ENCODE measurements at regions not wholly inside any gene's neighbourhood (a gene's known extent, or its start where the extent isn't known, plus 50 kb on each side); places are given as distances from the start of the nearest gene placed in this dataset.

DNA sequence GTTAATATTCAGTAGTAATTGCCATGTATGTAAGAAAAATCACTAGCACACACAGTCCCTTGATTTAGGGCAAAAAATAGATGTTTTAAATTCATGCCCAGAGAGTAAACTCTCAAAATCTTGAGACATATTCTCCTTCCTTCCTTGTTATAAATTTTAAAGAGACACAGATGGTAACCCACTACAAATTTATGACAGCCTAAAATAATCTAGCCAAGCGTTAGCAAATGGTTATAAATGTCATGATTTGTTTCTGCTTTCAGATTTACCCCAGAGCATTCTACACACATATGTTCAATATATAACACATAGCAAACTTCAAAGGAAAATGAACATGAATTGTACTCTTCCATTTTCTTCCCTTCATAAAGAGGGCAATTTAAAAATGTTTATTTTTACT is 540.3 kb downstream of the TLL1 start:
- TF ChIP-seq, protein P1, sequence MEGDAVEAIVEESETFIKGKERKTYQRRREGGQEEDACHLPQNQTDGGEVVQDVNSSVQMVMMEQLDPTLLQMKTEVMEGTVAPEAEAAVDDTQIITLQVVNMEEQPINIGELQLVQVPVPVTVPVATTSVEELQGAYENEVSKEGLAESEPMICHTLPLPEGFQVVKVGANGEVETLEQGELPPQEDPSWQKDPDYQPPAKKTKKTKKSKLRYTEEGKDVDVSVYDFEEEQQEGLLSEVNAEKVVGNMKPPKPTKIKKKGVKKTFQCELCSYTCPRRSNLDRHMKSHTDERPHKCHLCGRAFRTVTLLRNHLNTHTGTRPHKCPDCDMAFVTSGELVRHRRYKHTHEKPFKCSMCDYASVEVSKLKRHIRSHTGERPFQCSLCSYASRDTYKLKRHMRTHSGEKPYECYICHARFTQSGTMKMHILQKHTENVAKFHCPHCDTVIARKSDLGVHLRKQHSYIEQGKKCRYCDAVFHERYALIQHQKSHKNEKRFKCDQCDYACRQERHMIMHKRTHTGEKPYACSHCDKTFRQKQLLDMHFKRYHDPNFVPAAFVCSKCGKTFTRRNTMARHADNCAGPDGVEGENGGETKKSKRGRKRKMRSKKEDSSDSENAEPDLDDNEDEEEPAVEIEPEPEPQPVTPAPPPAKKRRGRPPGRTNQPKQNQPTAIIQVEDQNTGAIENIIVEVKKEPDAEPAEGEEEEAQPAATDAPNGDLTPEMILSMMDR (conservative IDR thresholded peaks at IDR 0.05; ENCODE audit: low read depth, low read length), result no peak
- TF ChIP-seq EZH2 (IDR thresholded peaks at IDR 0.05; ENCODE audit: borderline replicate concordance, low read depth, low read length, poor library complexity, severe bottlenecking), result no peak
